Activated naive CD4-positive, alpha-beta T cell treated with anti-CD3 and anti-CD28 coated beads, Interleukin-2, amount 50 U/mL, for 24 hours (primary cell): ENCODE measurements at regions not wholly inside any gene's neighbourhood (a gene's known extent, or its start where the extent isn't known, plus 50 kb on each side); places are given as distances from the start of the nearest gene placed in this dataset.
A peak's percentile ranks its signal among the peaks of the same experiment; 100 is the strongest.

Source experiments
- H3K27ac Mint-ChIP-seq: one replicate; pipeline ENCODE4 v1.8.0; 2021; ENCODE audit warnings: mild to moderate bottlenecking, mixed read lengths
- H3K27me3 Mint-ChIP-seq: one replicate; pipeline ENCODE4 v1.8.0; 2021; ENCODE audit warnings: mixed read lengths
- H3K36me3 Mint-ChIP-seq: one replicate; pipeline ENCODE4 v1.8.0; 2021; ENCODE audit warnings: mixed read lengths
- H3K4me1 Mint-ChIP-seq: one replicate; pipeline ENCODE4 v1.8.0; 2021; ENCODE audit warnings: mixed read lengths
- H3K4me3 Mint-ChIP-seq: one replicate; pipeline ENCODE4 v1.8.0; 2021; ENCODE audit warnings: mild to moderate bottlenecking, mixed read lengths
- H3K9me3 Mint-ChIP-seq: one replicate; pipeline ENCODE4 v1.8.0; 2021; ENCODE audit warnings: mixed read lengths

DNA sequence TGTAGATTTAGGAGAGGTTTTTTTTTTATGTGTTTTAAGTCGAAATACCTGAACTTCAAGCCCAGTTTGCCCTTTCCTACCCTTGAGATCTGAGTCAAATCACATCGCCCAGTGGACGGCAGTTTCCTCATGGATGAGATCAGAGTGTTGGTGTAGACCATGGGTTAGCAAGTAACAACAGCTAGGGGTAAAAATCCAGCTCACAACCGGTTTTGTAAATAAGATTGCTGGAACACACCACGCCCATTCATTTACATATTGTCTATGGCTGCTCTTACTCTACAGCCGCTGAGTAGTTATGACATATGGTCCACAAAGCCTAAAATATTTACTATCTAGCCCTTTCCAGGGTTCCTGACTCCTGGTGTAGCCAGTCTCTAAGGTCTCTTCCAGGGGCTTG, 158.5 kb upstream of the PLEKHG7 start:
- Mint-ChIP-seq H3K27ac (no peak overlapping the region), H3K27me3 (no peaks in the 10 kb centered on the region), H3K4me3 (no peak overlapping the region), H3K36me3 (peaks cover 6% of the 10 kb centered on the region), H3K9me3 (no peaks in the 10 kb centered on the region), H3K4me1 (peaks cover 58% of the 10 kb centered on the region)

DNA sequence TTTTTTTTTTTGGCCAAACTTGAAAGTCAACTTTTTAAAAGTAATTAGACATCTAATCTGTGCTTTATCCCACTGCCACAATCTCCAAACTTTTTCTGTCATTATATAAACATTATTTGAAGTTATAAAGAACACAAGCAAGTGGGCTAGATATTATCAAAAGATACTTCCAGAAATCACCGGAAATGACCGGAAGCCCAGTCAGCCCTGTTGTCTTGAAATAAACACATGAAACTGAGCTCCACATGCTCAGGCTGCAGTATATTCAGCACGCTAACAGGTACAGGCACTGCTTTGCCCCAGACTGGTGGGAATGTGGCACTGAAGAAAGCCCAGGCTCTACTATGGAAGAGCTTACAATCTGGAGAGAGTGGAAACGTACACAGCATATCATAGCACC, 158.9 kb upstream of the PLEKHG7 start:
- no peak overlapping the region for H3K4me3 Mint-ChIP-seq

DNA sequence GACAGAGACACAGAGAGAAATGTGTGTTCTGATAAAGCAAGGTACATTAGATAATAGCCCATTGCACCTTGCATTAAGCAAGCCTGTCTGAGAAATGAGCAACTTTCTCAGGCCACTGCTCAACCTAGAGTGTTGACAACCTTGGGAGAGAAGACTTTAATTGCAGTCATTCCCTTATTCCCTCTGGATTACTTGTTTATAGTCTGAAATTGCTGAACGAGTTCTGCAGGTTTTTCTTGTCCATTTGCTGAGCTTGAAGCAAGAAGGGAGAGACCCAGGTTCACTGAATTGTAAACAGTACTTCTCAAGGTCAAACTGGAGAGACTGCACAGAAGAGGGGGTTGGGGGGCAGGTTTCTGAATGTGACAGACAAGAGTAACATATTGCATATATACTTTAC, 159.4 kb upstream of the PLEKHG7 start:
- peaks cover 63% of the 10 kb centered on the region for H3K4me1 Mint-ChIP-seq

More for the DNA sequence above, 158.9 kb upstream of the PLEKHG7 start:
- Mint-ChIP-seq H3K36me3 (peaks cover 8% of the 10 kb centered on the region), H3K4me1 (peaks cover 60% of the 10 kb centered on the region), H3K27me3 (no peaks in the 10 kb centered on the region), H3K9me3 (no peaks in the 10 kb centered on the region), H3K27ac (peak overlapping the region; percentile 18)

DNA sequence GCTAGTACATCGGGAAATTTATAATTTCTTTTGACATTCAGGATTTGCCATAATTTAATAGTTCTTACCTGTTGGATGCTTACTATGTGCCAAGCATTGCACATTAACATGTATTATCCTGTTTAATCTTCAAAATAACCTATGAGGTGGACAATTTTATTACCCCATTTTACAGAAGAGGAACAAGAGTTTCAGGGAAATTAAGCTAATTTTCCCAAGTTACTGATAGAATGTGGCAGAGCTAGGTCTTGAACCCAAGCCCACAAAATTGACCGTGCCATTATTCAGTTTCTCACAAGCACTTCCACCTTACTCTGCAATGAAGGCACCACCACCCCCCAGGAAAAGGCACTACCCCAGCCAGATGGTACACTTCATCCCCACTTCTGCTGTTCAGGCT, 161.1 kb upstream of the PLEKHG7 start:
- Mint-ChIP-seq H3K4me1 (peaks cover 71% of the 10 kb centered on the region), H3K36me3 (peaks cover 8% of the 10 kb centered on the region), H3K9me3 (no peaks in the 10 kb centered on the region), H3K27ac (peak overlapping the region; percentile 60), H3K4me3 (no peak overlapping the region), H3K27me3 (no peaks in the 10 kb centered on the region)

More for the DNA sequence above, 159.4 kb upstream of the PLEKHG7 start:
- H3K9me3 Mint-ChIP-seq, result no peaks in the 10 kb centered on the region
- H3K36me3 Mint-ChIP-seq, result peaks cover 8% of the 10 kb centered on the region
- no peak overlapping the region for H3K27ac Mint-ChIP-seq
- no peak overlapping the region for H3K4me3 Mint-ChIP-seq
- no peaks in the 10 kb centered on the region for H3K27me3 Mint-ChIP-seq

DNA sequence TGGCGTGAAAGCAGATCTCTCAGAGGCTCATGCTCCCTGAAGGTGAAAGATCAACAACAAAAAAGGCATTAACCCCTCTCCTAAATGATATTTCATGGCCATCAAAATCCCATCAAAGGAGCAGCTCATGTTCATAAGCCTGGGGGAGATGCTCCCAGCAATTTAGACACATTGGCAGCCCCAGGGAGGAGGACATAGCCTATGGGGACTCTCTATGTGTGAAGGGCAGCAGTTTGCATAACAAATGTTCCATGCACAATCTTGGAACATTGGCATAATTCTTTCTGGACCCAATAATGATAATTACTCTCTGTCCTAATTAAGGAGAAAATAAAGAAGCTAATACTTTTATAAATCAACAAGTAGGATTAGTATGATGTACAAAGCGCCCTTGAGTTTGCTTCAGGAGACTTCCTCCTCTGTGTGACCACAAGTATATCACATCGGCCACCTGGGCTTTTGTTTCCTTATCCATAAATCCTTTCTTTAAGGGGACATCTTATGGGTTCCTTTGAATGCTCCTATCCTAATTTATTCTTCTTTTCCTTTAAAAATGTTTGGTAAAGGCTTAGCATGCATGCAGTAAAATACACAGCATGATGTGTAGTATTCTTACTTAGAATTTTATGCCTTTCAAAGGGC, 161.9 kb upstream of the PLEKHG7 start:
- H3K36me3 Mint-ChIP-seq, result peaks cover 8% of the 10 kb centered on the region
- H3K27me3 Mint-ChIP-seq, result no peaks in the 10 kb centered on the region
- peaks cover 4% of the 10 kb centered on the region for H3K9me3 Mint-ChIP-seq
- peaks cover 80% of the 10 kb centered on the region for H3K4me1 Mint-ChIP-seq
- H3K4me3 Mint-ChIP-seq, result no peak overlapping the region
- peak overlapping the region; percentile 98 for H3K27ac Mint-ChIP-seq

DNA sequence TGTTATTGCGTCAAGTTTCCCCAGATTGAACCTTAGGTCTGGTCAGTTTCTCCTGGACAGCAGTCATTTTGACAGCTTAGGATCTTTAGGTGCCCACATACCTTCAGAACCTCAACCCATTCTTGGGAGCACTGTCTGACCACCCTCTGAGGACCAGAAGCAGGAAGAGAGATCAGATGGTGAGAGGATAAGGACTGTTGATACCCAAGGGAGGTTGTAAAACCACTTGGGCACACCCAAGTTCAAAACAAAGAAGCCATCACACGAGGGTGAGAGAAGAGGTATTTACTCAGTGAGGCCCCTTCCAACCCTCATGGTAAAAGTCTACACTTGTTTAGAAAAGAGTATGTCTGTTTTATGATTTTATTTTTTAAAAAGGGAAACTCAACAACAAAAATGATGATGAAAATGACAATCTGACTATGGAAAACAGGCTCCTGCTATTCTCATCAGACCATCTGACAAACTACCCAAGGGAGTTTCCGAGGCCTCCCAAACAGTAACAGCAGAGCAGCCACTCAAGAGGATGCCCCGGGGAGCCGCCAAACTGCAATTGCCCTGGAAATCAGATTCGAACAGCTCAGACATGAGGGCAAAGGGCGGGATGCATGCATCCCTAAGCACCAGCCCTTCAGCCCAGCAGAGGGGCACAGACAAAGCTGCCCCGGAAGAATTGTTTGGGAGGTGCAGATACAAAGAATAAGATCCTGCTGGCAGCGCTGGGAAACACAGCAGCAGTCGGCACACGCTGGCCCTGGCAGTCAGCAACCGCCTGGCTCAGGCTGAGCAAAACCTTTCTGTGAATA, 162.6 kb upstream of the PLEKHG7 start:
- no peaks in the 10 kb centered on the region for H3K27me3 Mint-ChIP-seq
- peak overlapping the region; percentile 49 for H3K4me3 Mint-ChIP-seq
- H3K27ac Mint-ChIP-seq, result peak overlapping the region; percentile 98
- H3K4me1 Mint-ChIP-seq, result peaks cover 85% of the 10 kb centered on the region
- H3K9me3 Mint-ChIP-seq, result peaks cover 5% of the 10 kb centered on the region
- peaks cover 8% of the 10 kb centered on the region for H3K36me3 Mint-ChIP-seq

DNA sequence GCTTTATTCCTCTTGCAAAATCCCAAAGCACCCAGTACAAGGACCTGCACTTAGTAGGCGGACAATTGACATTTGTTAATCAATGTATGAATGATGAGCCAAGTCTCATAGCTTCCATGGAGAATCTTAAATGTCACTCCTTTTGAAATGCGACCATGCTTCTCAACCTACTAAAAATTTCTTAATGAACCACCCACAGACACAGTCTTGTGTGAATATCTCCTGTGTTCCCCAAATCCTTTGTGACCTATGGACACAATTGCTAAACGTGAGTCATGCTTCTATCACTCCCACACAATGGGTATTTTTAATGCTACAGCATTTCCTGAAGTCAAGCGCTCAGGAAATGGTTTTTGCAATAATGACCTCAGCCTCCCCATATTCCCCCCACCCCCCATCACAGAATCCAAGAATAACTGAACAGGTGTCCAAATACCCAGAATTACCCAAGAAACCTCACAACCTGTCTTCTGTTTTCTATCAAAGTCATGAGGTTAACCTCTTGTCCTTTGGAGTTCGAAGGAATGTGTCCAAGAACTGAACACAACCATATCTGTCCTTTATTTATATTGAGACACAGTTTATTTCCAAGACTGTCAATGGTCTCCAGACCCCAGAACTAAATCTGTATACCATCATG, 163.6 kb upstream of the PLEKHG7 start:
- Mint-ChIP-seq H3K4me3 (peak overlapping the region; percentile 49), H3K36me3 (peaks cover 10% of the 10 kb centered on the region), H3K9me3 (peaks cover 5% of the 10 kb centered on the region), H3K27me3 (no peaks in the 10 kb centered on the region), H3K4me1 (peaks cover 82% of the 10 kb centered on the region), H3K27ac (peak overlapping the region; percentile 98)

DNA sequence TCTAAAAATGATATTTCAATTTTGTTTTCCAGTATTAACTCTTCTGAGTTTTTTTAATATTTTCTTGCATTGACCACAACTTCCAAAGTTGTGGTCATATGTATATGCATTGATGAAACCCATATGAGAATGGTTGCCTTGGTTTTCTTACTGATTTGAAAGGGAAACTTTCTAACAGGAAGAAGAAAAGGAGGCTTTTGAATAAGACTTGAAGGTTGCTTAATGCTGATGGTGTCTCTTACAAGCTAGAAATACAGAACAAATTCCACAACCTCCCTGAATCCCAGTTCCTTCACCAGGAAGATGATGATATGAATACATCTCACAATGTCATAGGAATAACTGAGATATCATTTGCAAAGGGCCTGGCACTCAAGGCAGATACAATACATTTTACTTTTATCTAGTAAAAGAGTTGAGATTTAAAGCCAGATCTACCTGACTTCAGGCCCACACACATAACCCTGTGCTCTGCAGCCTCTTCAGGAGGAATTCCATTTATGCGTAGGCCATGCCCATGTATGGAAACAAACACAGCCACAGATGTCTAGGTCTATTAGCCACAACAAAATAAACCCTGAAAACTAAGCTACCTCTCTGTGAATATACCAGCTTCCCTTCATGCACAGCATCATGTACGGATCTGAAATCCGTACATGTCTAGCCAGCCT, 165.4 kb upstream of the PLEKHG7 start:
- Mint-ChIP-seq H3K4me3 (no peak overlapping the region), H3K27me3 (no peaks in the 10 kb centered on the region)

DNA sequence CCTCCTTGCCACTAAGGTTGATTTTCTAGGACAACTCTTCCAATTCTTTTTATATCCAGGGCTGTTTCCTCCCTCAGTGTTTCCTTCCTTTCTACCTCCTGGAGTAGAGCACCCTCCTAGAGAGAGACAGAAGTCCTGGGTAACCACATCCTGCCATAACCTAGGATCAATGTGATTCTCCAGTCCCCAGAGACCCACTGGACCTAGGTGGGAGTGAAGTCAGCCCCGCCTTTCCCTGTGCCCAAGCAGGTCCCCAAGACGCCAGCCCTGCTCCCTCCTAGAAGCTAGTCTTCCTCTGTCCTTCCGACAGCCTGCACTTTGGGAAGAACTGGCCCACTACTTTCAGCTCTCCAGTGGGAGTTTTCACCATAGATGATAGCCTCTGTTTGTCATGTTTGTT, 166.8 kb upstream of the PLEKHG7 start:
- peaks cover 56% of the 10 kb centered on the region for H3K4me1 Mint-ChIP-seq
- H3K27ac Mint-ChIP-seq, result peak overlapping the region; percentile 61

More for the DNA sequence above, 165.4 kb upstream of the PLEKHG7 start:
- Mint-ChIP-seq H3K27ac (peak overlapping the region; percentile 76), H3K9me3 (peaks cover 5% of the 10 kb centered on the region), H3K4me1 (peaks cover 70% of the 10 kb centered on the region), H3K36me3 (peaks cover 10% of the 10 kb centered on the region)

DNA sequence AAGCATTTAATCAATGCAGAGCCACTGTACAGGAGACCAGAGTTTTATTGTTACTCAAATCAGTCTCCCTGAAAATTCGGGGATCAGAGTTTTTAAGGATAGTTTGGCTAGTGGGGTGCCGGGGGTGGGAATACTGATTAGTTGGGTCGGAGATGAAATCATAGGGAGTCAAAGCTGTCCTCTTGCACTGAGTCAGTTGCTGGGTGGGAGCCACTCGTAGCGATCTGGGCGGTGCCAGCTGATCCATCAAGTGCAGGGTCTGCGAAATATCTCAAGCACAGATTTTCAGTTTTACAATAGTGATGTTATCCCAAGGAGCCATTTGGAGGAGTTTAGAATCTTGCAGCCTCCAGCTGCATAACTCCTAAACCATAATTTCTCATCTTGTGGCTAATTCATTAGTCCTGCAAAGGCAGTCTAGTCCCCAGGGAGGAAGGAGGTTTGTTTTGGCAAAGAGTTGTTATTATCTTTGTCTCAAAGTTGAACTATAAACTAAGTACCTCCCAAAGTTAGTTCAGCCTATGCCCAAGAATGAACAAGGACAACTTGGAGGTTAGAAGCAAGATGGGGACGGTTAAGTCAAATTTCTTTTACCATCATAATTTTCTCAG, 169.4 kb upstream of the PLEKHG7 start:
- no peak overlapping the region for H3K4me3 Mint-ChIP-seq
- H3K4me1 Mint-ChIP-seq, result peaks cover 39% of the 10 kb centered on the region
- H3K27me3 Mint-ChIP-seq, result no peaks in the 10 kb centered on the region
- peaks cover 8% of the 10 kb centered on the region for H3K36me3 Mint-ChIP-seq
- no peak overlapping the region for H3K27ac Mint-ChIP-seq
- peaks cover 23% of the 10 kb centered on the region for H3K9me3 Mint-ChIP-seq

More for the DNA sequence above, 166.8 kb upstream of the PLEKHG7 start:
- no peak overlapping the region for H3K4me3 Mint-ChIP-seq
- H3K27me3 Mint-ChIP-seq, result no peaks in the 10 kb centered on the region
- peaks cover 12% of the 10 kb centered on the region for H3K9me3 Mint-ChIP-seq
- peaks cover 12% of the 10 kb centered on the region for H3K36me3 Mint-ChIP-seq

DNA sequence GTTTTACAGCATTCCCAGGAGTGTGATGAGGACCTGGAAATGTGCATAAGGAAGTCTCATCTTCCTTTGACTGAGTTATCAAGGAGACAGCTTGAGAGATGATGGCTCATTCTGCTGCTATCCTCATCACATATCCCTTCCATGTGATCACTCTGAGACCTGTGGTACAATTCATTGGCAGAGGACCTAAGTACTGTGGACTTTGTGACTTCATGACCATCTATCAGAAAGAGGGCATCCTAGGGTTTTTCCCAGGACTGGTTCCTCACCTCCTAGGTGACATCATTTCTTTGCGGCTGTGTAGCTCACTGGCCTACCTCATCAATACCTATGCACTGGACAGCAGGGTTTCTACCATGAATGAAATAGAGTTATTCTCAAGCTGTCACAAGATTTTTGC, 172.1 kb upstream of the PLEKHG7 start:
- Mint-ChIP-seq H3K27ac (no peak overlapping the region), H3K4me3 (no peak overlapping the region), H3K27me3 (no peaks in the 10 kb centered on the region), H3K36me3 (peaks cover 8% of the 10 kb centered on the region), H3K9me3 (peaks cover 18% of the 10 kb centered on the region), H3K4me1 (peaks cover 25% of the 10 kb centered on the region)

DNA sequence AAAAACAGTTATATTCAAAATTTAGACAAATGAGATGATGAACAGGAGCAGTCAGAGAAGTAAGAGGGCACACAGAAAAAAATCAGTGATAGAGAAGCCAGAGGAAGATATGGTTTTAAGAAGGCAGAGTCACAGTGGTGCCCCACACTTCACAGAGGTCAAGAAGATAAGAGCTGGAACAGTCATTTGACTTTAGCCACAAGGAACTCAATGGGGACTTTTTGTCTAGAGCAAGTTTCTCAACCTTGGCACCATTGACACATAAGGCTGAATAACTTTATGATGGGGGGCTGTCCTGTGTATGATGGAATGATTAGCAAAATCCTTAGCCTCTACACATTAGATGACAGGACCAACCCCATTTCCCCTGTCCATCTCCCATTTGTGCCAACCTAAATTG, 172.8 kb upstream of the PLEKHG7 start:
- peaks cover 28% of the 10 kb centered on the region for H3K4me1 Mint-ChIP-seq
- H3K4me3 Mint-ChIP-seq, result no peak overlapping the region
- H3K27ac Mint-ChIP-seq, result no peak overlapping the region
- peaks cover 18% of the 10 kb centered on the region for H3K9me3 Mint-ChIP-seq
- no peaks in the 10 kb centered on the region for H3K27me3 Mint-ChIP-seq
- H3K36me3 Mint-ChIP-seq, result peaks cover 8% of the 10 kb centered on the region

DNA sequence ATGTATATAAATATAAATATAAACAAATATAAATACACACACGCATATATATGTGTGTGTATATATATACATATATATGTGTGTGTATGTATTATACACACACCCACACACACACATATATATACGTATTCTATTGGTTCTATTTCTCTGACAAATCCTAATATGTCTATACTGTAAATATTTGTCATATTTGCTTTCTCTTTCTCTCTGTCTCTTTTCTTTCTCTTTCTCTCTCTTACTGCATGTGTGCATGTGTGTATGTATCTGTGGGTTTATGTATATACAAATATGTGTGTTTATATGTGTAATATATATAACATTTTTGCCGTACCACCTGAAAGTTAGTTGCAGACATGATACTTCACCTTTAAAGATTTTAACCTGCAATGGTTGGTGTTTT, 174.2 kb upstream of the PLEKHG7 start:
- Mint-ChIP-seq H3K27me3 (no peaks in the 10 kb centered on the region), H3K36me3 (peaks cover 9% of the 10 kb centered on the region), H3K9me3 (peaks cover 21% of the 10 kb centered on the region), H3K4me3 (no peak overlapping the region), H3K27ac (no peak overlapping the region), H3K4me1 (peaks cover 34% of the 10 kb centered on the region)

DNA sequence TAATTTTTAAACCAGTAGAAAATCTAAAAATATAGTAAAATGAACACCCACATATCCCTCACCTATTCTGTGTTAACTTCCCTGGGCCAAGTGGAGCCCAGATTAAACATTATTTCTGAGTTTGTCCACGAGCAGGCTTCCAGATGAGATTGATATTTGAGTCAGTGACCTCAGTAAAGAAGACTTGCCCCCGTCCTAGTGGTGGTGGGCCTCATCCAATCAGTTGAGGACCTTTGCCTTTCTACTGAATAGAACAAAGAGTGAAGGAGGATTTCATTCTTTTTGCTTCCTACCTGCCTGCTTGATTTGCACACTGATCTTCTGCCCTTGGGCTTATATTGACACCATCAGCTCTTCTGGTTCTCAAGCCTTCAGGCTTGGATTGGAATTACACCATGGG, 174.7 kb upstream of the PLEKHG7 start:
- H3K27ac Mint-ChIP-seq, result no peak overlapping the region
- H3K36me3 Mint-ChIP-seq, result peaks cover 10% of the 10 kb centered on the region
- H3K27me3 Mint-ChIP-seq, result no peaks in the 10 kb centered on the region
- H3K9me3 Mint-ChIP-seq, result peaks cover 24% of the 10 kb centered on the region
- H3K4me1 Mint-ChIP-seq, result peaks cover 37% of the 10 kb centered on the region
- no peak overlapping the region for H3K4me3 Mint-ChIP-seq

DNA sequence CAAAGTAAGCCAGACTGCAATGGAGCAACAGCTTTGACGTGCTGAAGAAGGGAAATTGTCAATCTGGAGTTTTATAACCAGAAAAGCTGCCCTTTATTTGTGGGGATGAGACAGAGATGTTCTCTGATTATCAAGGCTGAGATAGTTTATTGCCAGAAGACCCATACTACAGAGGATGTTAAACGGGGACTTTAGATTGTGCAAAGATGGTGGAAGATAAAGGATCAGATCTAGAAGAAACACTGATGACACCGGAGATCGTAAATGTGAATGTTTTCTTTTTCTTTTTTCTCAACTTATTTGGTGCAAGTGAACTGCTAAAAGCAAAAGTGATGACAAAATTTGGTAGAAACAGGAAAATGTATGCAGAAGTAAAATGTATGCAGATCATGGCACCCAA, 178.3 kb upstream of the PLEKHG7 start:
- H3K27me3 Mint-ChIP-seq, result no peaks in the 10 kb centered on the region
- H3K36me3 Mint-ChIP-seq, result peaks cover 8% of the 10 kb centered on the region
- peaks cover 44% of the 10 kb centered on the region for H3K4me1 Mint-ChIP-seq
- H3K4me3 Mint-ChIP-seq, result no peak overlapping the region
- peaks cover 14% of the 10 kb centered on the region for H3K9me3 Mint-ChIP-seq
- no peak overlapping the region for H3K27ac Mint-ChIP-seq
